LNCAP (cell line): ENCODE measurements at regions not wholly inside any gene's neighbourhood (a gene's known extent, or its start where the extent isn't known, plus 50 kb on each side); places are given as distances from the start of the nearest gene placed in this dataset.

Source experiments
- TF ChIP-seq, protein P1 (sequence below): fragments of 450-650 bp; IDR thresholded peaks from 2 replicates; pipeline ENCODE4 v1.5.1; 2017; ENCODE audit warnings: mild to moderate bottlenecking

DNA sequence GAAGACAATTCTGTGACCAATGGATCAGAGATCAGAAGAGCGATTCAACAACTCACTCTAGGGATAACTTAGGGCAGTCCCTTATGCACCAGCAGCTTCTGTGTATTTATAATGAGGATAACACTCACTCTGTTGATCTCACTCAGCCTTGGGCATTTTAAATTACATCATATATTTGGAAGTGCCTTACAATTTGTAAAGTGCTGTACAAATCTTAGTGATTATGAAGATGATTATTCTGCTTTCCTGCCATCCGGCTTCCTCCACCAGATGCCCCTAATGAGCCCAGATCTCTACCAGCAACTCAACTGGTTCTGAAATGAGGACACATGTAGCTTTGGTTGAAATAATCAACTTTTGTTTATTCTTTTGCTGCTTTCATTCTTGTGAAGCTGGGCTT lies 105.3 kb downstream of the PCSK1 start:
- TF ChIP-seq, protein P1, sequence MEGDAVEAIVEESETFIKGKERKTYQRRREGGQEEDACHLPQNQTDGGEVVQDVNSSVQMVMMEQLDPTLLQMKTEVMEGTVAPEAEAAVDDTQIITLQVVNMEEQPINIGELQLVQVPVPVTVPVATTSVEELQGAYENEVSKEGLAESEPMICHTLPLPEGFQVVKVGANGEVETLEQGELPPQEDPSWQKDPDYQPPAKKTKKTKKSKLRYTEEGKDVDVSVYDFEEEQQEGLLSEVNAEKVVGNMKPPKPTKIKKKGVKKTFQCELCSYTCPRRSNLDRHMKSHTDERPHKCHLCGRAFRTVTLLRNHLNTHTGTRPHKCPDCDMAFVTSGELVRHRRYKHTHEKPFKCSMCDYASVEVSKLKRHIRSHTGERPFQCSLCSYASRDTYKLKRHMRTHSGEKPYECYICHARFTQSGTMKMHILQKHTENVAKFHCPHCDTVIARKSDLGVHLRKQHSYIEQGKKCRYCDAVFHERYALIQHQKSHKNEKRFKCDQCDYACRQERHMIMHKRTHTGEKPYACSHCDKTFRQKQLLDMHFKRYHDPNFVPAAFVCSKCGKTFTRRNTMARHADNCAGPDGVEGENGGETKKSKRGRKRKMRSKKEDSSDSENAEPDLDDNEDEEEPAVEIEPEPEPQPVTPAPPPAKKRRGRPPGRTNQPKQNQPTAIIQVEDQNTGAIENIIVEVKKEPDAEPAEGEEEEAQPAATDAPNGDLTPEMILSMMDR: no peak

DNA sequence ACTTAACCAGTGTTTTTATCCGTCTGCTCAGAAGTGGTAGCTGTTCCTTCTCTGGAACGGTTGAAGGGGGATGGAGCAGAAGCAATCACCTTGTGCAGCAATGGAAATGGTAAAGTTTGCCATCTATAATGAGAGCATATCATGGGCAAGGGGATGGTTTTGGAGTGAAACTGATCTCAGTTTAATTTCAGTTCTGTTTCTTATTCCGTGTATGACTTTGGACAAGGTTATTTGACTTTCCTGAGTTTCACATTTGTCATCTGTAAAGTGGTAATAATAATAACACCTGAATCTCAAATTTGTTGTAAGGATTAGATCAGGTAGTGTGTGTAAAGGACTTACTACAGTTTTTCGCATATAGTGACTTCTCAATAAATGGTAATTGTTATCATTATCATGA lies 106.1 kb downstream of the PCSK1 start:
- TF ChIP-seq, protein P1: no peak

DNA sequence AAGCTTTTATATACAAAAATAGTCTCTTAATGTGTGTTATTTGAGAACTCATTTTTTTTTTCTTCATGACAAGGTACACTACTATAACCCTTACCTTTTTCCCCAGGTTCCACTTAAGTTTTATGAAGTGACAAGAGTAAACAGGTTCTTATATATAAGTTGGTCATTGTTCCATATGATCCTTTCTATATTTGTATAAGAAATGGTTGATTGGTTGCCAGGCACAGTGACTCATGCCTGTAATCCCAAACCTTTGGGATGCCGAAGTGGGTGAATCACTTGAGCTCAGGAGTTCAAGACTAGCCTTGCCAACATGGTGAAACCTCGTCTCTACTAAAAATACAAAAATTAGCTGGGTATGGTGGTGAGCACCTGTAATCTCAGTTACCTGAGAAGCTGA lies 108.3 kb downstream of the PCSK1 start:
- TF ChIP-seq, protein P1: no peak

DNA sequence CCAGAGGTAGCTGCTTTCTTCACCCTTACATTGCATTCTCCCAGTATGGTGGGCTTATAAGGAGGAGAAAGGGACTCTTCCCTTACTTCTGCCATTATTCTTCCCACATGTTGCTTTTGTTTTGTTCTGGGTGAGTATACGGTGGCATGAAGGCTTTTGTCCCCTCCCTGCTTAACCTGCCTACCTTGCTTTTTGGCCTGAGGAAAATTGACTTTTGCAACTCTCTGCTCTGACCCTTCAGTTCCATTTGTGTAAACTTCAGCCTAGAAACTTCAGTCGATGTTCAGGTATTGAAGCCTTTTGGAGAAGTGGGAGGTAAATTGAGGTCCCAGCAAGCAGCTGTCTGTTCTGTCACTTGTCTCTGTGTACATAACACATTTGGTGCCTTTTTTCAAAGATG lies 110.2 kb downstream of the PCSK1 start:
- TF ChIP-seq, protein P1: no peak

DNA sequence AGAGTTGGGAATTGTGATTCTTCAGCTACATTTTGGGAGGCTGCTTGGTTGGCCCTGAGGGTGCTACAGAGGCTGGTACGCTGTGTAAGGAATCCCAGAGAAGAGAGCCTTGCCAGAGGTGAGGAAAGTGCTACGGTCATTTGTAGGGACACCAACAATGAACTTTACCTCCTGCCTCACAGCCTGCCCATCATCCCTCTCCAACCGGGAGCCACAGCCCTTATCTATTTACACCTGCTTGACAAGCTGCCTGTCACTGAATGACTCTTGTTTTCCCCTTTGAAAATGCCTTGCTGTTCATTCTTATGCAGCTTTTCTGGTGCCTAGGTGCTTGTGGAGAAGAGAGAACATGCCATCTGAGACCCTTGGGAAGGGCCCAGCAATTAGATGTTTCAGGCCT lies 110.8 kb downstream of the PCSK1 start:
- TF ChIP-seq, protein P1: no peak

DNA sequence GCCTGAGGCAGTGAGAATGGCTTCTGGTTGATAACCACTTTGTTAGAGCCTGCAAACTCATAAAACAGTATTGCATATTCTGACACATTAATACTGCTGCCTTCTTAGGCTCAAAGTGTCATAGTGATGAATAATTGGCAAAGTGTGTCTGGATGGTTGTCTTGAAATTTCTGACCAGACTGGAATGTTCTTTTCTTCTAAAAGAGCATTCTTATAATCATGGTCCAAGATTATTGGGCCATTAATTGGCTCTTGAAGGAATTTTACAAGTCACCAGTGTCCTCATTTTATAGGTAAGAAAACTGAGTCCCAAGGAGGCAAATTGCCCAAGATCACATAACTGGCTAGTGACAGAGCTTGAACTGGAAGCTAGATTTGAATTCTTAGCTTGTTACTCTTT lies 111.7 kb downstream of the PCSK1 start:
- TF ChIP-seq, protein P1: no peak

DNA sequence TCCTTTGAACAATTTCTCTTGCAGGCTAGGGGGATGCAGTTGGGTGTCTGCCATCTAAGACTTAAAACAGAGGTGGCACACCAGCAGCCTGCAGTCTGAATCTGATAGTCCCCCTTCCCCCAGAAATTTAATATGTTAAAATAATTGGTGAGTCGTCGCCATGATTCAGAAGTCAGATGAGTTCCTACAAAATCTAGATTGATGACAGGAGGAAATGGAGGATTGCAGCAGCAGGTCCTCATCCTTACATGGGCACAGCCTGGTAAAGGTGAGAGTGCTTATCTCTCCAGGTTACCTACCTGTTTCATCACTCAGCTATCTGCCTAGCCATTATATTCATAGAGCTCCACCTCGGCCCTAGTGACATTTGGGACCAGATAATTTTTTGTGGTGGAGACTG lies 112.3 kb downstream of the PCSK1 start:
- TF ChIP-seq, protein P1: no peak

DNA sequence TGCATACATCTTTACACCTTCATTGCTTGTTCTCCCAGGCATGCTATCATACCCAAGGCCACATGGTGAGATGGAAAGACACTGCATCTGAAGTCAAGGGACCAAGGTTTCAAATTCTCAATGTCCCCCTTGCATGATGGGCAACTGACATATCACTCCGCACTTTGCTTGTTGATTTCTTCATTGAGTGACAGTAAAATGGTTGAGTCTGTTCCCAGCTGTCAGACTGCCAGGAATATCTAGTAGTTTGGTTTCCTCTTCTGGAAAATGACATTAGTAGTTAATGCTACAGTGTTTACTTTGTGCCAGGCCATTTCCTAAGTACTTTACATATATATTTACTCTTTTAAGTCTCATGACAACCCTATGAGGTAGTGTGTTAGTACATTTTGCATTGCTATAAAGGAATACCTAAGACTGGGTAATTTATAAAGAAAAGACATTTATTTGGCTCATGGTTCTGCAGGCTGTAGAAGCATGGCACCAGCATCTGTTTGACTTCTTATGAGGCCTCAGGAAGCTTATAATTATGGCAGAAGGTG lies 114.4 kb downstream of the PCSK1 start:
- TF ChIP-seq, protein P1: no peak
